Mammary epithelial cell (primary cell): ENCODE measurements at regions not wholly inside any gene's neighbourhood (a gene's known extent, or its start where the extent isn't known, plus 50 kb on each side); places are given as distances from the start of the nearest gene placed in this dataset.

ENCODE experiments used
- EZH2 ChIP-seq: IDR thresholded peaks from 2 replicates; pipeline ENCODE4 v1.6.1; 2012; ENCODE audit warnings: low read length, inconsistent platforms, borderline replicate concordance
- TF ChIP-seq, protein P1 (sequence below), 2 donors: IDR thresholded peaks in 1 of 2; conservative IDR thresholded peaks in 1 of 2; 2 replicates each; pipeline ENCODE4 v1.5.1; 2011 to 2012; ENCODE audit warnings: inconsistent platforms in 2 of 2, low read length in 2 of 2, mild to moderate bottlenecking in 2 of 2, control low read depth in 1 of 2, low read depth in 1 of 2; ENCODE audit not compliant: insufficient read depth in 1 of 2; ENCODE audit errors: extremely low read depth in 1 of 2

DNA sequence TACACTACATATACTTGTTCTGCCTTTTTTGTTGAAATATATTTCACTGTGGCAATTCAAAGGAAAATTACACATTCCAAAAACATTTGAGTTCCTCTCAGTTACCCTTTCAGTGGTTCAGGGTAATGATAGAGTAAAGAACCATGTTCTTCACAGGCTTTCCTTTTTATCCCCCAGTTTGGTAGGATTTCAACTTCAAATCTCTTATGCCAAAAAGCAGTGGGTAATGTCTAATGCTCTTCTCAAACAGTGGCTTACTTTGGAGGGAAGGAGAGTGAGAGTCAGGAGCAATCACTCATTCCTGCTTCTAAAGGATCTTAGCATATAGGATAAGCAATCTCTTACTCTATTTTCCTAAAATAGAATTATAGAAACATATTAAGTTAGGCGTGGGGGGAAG is 290.6 kb downstream of the ZEB2 start:
- TF ChIP-seq, protein P1, sequence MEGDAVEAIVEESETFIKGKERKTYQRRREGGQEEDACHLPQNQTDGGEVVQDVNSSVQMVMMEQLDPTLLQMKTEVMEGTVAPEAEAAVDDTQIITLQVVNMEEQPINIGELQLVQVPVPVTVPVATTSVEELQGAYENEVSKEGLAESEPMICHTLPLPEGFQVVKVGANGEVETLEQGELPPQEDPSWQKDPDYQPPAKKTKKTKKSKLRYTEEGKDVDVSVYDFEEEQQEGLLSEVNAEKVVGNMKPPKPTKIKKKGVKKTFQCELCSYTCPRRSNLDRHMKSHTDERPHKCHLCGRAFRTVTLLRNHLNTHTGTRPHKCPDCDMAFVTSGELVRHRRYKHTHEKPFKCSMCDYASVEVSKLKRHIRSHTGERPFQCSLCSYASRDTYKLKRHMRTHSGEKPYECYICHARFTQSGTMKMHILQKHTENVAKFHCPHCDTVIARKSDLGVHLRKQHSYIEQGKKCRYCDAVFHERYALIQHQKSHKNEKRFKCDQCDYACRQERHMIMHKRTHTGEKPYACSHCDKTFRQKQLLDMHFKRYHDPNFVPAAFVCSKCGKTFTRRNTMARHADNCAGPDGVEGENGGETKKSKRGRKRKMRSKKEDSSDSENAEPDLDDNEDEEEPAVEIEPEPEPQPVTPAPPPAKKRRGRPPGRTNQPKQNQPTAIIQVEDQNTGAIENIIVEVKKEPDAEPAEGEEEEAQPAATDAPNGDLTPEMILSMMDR (conservative IDR thresholded peaks at IDR 0.05 in 1 of 2, IDR thresholded peaks at IDR 0.05 in 1 of 2; ENCODE audit: extremely low read depth in 1 of 2, insufficient read depth in 1 of 2, low read depth in 1 of 2, low read length in 2 of 2), result no peak
- no peak for TF ChIP-seq EZH2
